C4-2B (cell line): ENCODE measurements at regions not wholly inside any gene's neighbourhood (a gene's known extent, or its start where the extent isn't known, plus 50 kb on each side); places are given as distances from the start of the nearest gene placed in this dataset.

Experiments used
- CTCF ChIP-seq: fragments of 450-650 bp; conservative IDR thresholded peaks from 2 replicates; pipeline ENCODE4 v1.5.1; 2017; ENCODE audit warnings: mild to moderate bottlenecking
- ZFX ChIP-seq: fragments of 450-650 bp; IDR thresholded peaks from 2 replicates; pipeline ENCODE4 v1.6.1; 2017

GRCh38 chr6:147755999-147756398 lies 247.5 kb downstream of the SAMD5 start:
- TF ChIP-seq CTCF (no peak), ZFX (no peak)
